Right renal cortex interstitium (tissue), 3 donors: ENCODE measurements at regions not wholly inside any gene's neighbourhood (a gene's known extent, or its start where the extent isn't known, plus 50 kb on each side); places are given as distances from the start of the nearest gene placed in this dataset.
"Not testable (repeated sequence)": the region's sequence is repeated elsewhere in the genome, so short reads cannot be mapped to it uniquely, and the experiment has no call there.

Source experiments
- DNase-seq, 3 donors: peaks; one replicate each; pipeline ENCODE4 v3.0.0-alpha.2; 2013; ENCODE audit warnings: low read depth in 3 of 3, low spot score in 2 of 3

GRCh38 chr15:94968133-94968532 lies 736.8 kb downstream of the MCTP2 start:
- DNase-seq, result no peak

GRCh38 chr15:94970096-94970495 lies 738.7 kb downstream of the MCTP2 start:
- DNase-seq, result no peak

DNA sequence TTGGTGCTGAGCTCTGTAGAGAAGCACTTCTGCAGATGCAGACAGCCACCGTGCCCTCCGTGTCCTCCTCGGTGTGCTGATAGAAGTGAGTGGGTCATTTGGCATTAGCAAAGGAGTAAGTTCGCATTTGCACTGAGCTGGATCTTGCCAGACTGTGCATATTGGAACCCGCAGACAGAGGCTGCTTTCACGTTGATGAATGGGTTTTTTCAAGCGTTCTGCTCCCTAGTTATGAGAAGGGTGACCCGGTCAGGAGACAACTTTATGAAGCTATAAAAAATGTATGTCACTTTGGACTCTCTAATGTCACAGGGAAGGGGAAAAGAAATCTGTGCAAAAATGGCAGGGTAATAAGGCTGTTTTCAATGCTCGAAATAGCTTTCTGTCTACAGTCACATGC lies 739.4 kb downstream of the MCTP2 start:
- DNase-seq, result peak in 2 of 3 donors; percentile 36 to 43

- no peak for DNase-seq
Observed at GRCh38 chr15:94972314-94972713, 741.0 kb downstream of the MCTP2 start.

DNA sequence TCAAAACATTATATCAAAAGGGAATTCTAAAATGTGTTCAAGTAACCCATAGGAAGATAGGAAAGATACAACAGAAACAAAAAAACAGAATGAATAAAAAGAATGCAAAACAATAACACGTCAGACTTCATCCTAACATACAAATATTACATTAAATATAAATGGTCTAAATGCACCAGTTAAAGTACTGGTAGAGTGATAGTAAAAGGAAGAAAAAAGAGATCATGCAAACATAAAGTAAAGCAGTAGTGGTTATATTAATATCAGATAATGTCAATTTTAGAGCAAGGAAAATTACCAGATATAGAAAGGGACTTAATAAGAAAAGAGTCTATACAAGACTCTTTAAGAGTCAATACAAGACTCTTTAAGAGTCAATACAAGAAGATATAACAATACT lies 755.7 kb downstream of the MCTP2 start:
- DNase-seq, result no peak

- no peak for DNase-seq
Observed at GRCh38 chr15:94991718-94992117, 760.4 kb downstream of the MCTP2 start.

GRCh38 chr15:95009635-95010034 lies 778.3 kb downstream of the MCTP2 start:
- no peak for DNase-seq

GRCh38 chr15:95013381-95013780 lies 782.0 kb downstream of the MCTP2 start:
- no peak for DNase-seq

GRCh38 chr15:95016511-95017229 lies 785.3 kb downstream of the MCTP2 start:
- DNase-seq, result no peak

- DNase-seq, result no peak
Observed at GRCh38 chr15:95017666-95018328, 786.4 kb downstream of the MCTP2 start.

GRCh38 chr15:95018888-95019545 lies 787.7 kb downstream of the MCTP2 start:
- no peak for DNase-seq

DNA sequence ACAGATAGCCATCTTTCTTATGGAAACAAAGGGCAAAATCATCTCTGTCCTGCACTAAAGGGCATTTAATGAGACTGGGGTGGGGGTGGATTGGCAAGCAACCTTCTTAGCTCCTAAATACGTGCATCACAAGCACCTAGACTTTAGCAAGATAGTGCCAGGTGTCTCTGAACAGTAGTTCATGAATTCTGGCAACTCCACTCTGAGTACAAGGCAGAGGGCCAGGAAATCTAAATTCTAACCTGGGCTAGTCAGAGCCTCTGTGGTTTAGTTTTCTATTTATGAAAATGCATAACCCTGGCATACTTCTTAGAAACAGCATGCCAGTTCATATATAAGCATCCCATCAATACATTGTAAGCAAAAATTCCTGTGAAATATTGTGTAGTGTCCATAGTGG lies 788.5 kb downstream of the MCTP2 start:
- DNase-seq, result no peak

DNA sequence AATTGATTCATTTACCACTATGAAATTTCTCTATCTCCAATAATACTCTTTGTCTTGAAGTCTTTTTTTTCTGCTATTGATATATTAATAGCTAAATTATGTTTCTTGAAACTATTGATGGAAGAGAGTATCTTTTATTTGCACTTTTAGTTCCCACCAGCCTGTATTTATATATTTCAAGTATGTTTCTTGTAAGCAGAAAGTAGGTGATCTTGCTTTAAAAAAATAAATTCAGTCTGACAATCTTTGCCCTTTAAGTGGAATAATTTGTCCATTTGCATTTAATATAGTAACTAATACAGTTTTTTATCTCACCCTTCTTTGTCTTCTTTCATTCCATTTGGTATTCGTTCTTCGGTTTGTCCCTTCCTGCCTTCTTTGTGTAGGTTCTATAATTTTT lies 790.5 kb downstream of the MCTP2 start:
- no peak for DNase-seq

GRCh38 chr15:95024351-95024750 lies 793.0 kb downstream of the MCTP2 start:
- DNase-seq, result no peak

DNA sequence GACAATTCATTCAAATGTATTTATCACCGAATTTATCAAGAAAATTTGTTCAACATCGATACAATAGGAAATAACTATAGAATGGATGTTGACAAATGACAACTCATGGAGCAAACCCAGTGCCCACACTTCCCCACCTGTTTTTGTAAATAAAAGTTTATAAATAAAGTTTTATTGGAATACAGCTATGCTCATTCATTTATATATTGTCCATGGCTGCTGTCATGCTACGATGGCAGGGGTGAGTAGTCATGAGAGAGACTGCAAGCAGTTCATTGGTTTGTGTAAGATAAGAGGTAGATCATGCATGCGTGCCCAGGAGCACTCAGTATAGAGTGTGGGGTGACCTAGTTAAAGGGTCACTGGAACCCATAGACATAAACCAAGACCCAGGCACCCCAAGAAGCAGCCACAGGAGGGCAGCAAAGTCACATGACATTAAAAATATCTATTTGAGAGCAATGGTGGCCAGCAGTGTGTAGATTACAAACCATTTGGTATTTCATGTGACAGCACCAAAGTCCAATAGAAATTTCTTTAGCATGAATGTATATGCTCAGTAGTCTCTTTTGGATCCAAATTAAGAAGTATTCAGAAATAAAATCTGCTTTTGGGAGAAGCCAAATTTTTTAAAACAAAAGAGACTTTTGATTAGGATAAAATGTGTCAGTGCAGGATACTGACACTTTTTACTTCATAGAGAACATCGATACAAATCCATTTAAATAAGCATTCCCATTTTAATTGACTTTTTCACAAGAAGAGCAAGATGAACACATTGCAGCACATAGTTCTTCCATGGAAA lies 794.8 kb downstream of the MCTP2 start:
- no peak for DNase-seq

GRCh38 chr15:95027981-95028380 lies 796.6 kb downstream of the MCTP2 start:
- no peak for DNase-seq

DNA sequence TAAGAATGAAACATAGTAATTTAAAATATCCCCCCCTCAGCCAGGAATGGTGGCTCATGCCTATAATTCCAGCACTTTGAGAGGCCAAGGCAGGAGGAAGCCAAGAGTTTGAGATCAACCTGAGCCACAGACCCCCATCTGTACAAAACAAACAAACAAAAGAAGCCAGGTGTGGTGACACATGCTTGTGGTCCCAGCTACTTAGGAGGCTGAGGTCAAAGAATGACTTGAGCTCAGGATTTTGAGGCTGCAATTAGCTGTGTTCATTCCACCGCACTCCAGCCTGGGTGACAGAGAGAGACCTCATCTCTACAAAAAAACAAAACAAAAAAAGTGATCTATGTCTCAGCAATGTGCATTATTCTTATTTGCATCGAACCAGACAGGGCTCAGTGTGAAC lies 800.8 kb downstream of the MCTP2 start:
- DNase-seq, result no peak

GRCh38 chr15:95035106-95035505 lies 803.7 kb downstream of the MCTP2 start:
- DNase-seq, result no peak

DNA sequence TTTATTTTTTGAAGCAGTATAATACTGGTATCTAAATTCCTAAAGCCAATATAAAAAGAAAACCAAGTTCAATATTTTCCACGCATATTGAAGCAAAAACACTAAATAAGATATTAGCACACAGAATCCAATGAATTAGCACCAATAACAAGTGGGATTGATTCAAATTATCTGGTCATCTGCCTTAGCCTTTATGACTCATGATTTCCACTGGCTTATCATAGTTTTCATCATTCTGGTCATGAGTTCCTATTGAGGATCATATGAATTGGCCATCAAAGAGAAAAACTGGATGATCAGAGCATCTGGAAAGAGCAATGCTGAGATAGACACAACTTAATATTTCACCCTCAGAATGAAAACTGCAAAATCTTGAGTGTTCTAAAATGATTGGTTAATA lies 809.9 kb downstream of the MCTP2 start:
- DNase-seq, result no peak

DNA sequence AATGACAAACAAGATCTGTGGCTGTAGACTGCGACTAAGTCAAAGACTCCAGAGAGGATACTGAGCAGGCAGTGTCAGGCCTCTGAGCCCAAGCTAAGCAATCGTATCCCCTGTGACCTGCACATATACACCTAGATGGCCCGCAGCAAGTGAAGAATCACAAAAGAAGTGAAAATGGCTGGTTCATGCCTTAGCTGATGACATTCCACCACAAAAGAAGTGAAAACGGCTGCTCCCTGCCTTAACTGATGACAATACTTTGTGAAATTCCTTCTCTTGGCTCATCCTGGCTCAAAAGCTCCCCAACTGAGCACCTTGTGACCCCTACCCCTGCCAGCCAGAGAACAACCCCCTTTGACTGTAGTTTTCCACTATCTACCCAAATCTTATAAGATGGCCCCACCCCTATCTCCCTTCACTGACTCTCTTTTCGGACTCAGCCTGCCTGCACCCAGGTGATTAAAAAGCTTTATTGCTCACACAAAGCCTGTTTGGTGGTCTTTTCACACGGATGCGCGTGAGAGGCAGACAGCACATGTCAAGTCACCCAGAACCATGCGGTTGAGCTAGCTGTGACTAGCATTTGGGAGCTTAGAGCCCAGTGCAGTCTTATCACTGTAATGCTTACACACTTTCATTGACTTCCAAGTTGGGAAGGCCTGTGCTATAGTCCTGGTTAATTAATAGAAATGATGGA lies 812.0 kb downstream of the MCTP2 start:
- DNase-seq, result not testable (repeated sequence)

DNA sequence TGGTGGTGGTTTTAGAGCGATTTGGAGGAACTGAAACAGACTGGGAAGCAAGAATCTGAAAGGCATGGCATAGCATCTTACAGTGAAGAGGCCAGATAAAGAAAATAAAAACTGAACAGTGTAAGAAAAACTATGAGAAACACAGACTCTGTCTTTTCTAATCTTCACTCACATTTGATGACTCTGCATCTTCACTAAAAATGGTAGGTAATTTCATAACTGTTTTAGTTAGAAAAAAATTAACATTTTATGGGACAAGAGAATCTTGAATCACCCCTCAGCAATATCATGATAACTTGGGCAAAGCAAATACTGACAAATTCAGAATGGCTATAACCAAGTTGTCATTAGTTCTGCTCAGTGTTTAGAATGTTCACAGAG lies 812.6 kb downstream of the MCTP2 start:
- no peak for DNase-seq
